ENCODE measurements at regions not wholly inside any gene's neighbourhood (a gene's known extent, or its start where the extent isn't known, plus 50 kb on each side); places are given as distances from the start of the nearest gene placed in this dataset.

DNA sequence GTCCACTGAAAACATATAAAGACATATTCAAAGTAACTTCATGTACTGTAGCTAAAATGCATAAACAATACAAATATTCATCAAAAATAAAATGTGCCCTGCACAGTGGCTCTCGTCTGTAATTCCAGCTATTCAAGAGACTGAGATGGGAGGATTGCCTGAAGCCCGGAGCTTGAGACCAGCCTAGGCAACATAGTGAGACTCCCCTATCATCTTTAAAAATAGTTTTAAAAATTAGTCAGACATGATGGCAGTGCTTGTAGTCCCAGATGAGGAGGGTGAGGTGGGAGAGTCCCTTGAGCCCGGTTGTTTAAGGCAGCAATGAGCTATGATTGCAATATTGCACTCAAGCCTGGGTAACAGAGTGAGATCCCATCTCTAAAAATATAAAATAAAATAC is 534.1 kb downstream of the ANXA1 start:
- WGBS, 2 experiments (ENCODE audit: insufficient coverage in 2 of 2) = 100% methylated on average over 2 of the region's 3 CpGs; no CpG with 5 or more reads in 1 of the 2 experiments
- Histone ChIP-seq H3K4me1 (ENCODE audit: control insufficient read depth, insufficient read depth, low read length, poor library complexity, severe bottlenecking) (no peaks in the 10 kb centered on the region), H3K27ac (ENCODE audit: low read depth, low read length, severe bottlenecking) (no peak overlapping the region), H3K4me3 (ENCODE audit: extremely low read depth, insufficient read depth, low read length, poor library complexity, severe bottlenecking) (no peak overlapping the region), H3K36me3 (ENCODE audit: control insufficient read depth, insufficient read depth, low read length) (no peaks in the 10 kb centered on the region), H3K9me3 (ENCODE audit: control insufficient read depth, low read length) (no peaks in the 10 kb centered on the region)

DNA sequence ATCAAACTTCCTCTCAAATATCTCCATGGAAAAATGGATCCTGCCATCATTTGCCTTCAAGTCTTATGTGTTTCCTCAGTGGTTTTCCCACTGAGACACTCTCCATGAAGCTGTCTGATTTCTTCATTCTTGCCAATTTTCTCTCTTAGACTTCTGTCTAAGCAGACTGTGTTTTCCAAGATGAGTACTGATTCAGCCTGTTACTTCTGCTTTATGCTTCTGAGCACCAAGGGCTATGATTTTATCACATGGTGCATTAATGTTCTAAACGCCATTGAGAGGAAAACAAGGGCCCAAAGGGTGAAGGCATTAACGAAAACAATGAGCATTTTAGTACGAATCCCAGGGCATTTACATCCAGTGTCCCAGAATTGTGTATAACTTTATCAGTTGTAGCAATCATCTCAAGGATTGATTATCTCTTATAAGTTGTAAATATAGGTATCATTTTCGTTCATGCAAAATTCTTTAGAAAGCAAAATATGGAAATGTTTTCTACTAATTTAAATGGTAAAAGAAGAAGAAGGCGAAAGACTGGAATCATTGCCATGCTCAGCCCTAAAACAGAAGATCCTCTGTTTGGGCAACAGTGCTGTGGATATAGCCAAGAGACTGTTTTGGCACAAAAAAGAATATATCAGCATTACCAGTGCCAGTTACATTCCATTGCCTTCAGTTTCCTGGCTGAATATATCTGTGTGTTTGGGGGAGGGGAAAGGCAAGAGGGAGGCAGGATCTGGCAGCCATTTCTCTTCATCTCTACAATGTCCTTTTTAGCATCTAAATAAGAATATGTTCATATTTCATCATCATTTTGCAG is 537.6 kb downstream of the ANXA1 start:
- Histone ChIP-seq H3K27ac (ENCODE audit: low read depth, low read length, severe bottlenecking) (no peak overlapping the region), H3K4me3 (ENCODE audit: extremely low read depth, insufficient read depth, low read length, poor library complexity, severe bottlenecking) (no peak overlapping the region), H3K4me1 (ENCODE audit: control insufficient read depth, insufficient read depth, low read length, poor library complexity, severe bottlenecking) (no peaks in the 10 kb centered on the region), H3K9me3 (ENCODE audit: control insufficient read depth, low read length) (no peaks in the 10 kb centered on the region), H3K36me3 (ENCODE audit: control insufficient read depth, insufficient read depth, low read length) (no peaks in the 10 kb centered on the region)
- 93 to 100% methylated on average over 1 to 3 of the region's 5 CpGs for WGBS, 2 experiments (ENCODE audit: insufficient coverage in 2 of 2)

DNA sequence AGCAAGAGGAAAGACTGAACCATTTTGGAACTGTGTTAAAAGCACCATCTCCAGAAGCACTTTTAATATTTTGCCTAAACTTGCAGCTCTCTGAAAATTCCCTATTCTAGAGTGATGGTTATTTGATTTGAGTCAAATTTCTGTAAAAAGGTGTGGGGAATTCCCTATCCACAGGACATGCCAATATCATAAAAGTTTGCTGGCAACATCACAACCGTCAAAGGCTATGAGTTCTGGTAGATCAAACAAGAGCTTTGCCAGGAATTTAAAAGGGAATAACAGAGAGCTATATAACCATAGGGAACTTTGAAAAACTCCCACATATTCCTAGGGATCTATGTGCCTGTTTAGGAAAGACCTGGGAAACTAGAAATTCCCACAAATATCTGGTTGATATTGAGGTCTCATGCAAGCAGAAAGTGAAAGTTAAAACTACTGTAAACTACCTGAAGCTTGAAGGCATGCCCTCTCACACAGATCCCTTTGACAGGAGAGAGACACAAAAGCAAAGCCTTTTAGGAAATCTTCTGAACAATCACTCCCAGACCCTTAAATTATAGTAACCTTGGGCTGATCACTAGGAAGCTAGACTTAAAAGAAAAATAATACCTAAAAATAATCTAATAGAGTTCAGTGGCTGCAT is 549.9 kb downstream of the ANXA1 start:
- Histone ChIP-seq H3K9me3 (ENCODE audit: control insufficient read depth, low read length) (no peaks in the 10 kb centered on the region), H3K4me3 (ENCODE audit: extremely low read depth, insufficient read depth, low read length, poor library complexity, severe bottlenecking) (no peak overlapping the region), H3K4me1 (ENCODE audit: control insufficient read depth, insufficient read depth, low read length, poor library complexity, severe bottlenecking) (no peaks in the 10 kb centered on the region), H3K27ac (ENCODE audit: low read depth, low read length, severe bottlenecking) (no peak overlapping the region), H3K36me3 (ENCODE audit: control insufficient read depth, insufficient read depth, low read length) (no peaks in the 10 kb centered on the region)
- 100% methylated on average over 1 of the region's 1 CpG; no CpG with 5 or more reads in 1 of the 2 experiments for whole genome bisulfite sequencing, 2 experiments (ENCODE audit: insufficient coverage in 2 of 2)

DNA sequence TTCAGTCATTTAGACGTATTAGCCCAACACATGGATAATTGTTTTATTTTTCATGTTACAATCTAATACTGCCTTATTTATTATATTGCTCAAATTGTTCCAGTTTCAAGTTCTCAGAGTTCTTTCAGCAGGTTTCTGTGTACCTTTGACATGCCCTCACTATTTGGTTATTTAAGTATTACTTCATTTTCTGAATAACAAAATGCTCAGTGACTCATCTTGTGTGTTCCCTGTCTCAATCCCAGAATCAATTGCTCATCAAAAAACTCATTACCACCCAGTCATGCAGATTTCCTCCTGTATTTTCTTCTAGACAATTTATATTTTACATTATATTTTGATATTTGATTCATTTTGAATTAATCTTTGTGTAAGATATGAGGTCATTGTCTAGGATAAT is 562.6 kb downstream of the ANXA1 start:
- Histone ChIP-seq H3K4me3 (ENCODE audit: extremely low read depth, insufficient read depth, low read length, poor library complexity, severe bottlenecking) (no peak overlapping the region), H3K27ac (ENCODE audit: low read depth, low read length, severe bottlenecking) (no peak overlapping the region)
- WGBS, 2 experiments (ENCODE audit: insufficient coverage in 2 of 2) = no CpG with 5 or more reads among the region's 1 CpG

DNA sequence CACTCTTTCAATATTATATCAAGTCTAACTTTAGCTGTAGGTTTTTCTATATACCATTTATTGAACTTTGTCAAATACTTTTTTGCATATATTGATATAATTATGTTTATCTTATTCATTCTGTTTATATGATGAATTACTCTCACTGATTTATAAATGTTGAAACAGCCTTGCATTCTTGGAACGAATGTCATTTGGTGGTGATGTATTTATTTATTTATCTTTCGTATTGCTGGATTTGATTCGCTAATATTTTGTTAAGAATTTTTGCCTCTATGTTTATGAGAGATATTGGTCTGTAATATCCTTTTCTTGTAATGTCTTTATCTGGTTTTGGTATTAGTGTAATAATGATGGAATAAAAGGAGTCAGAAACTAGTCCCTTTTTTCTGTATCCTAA is 563.9 kb downstream of the ANXA1 start:
- Histone ChIP-seq H3K4me1 (ENCODE audit: control insufficient read depth, insufficient read depth, low read length, poor library complexity, severe bottlenecking) (no peaks in the 10 kb centered on the region), H3K36me3 (ENCODE audit: control insufficient read depth, insufficient read depth, low read length) (no peaks in the 10 kb centered on the region), H3K9me3 (ENCODE audit: control insufficient read depth, low read length) (no peaks in the 10 kb centered on the region), H3K4me3 (ENCODE audit: extremely low read depth, insufficient read depth, low read length, poor library complexity, severe bottlenecking) (no peak overlapping the region), H3K27ac (ENCODE audit: low read depth, low read length, severe bottlenecking) (no peak overlapping the region)
- 79 to 93% methylated on average over 2 of the region's 3 CpGs for WGBS, 2 experiments (ENCODE audit: insufficient coverage in 2 of 2)

More for the DNA sequence above, 562.6 kb downstream of the ANXA1 start:
- Histone ChIP-seq H3K9me3 (ENCODE audit: control insufficient read depth, low read length) (no peaks in the 10 kb centered on the region), H3K4me1 (ENCODE audit: control insufficient read depth, insufficient read depth, low read length, poor library complexity, severe bottlenecking) (no peaks in the 10 kb centered on the region), H3K36me3 (ENCODE audit: control insufficient read depth, insufficient read depth, low read length) (no peaks in the 10 kb centered on the region)

DNA sequence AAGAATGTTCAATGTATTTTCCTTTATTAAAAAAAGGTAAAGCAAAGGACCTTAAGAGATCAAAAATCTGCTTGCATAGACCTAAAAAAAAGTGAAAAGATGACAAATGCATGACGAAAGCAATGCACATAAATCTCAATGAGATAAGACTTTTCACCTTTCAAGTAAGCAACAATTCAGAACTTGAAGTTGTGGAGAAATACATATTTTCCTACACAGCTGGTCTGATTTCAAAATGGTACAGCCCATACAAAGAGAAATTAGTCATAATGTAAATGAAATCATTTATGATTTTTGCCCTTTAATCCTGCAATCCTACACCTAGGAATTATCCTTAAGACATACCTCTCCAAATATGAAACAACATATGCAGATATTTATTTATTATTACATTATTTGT is 568.0 kb downstream of the ANXA1 start:
- Histone ChIP-seq H3K4me1 (ENCODE audit: control insufficient read depth, insufficient read depth, low read length, poor library complexity, severe bottlenecking) (no peaks in the 10 kb centered on the region), H3K27ac (ENCODE audit: low read depth, low read length, severe bottlenecking) (no peak overlapping the region), H3K4me3 (ENCODE audit: extremely low read depth, insufficient read depth, low read length, poor library complexity, severe bottlenecking) (no peak overlapping the region), H3K36me3 (ENCODE audit: control insufficient read depth, insufficient read depth, low read length) (no peaks in the 10 kb centered on the region), H3K9me3 (ENCODE audit: control insufficient read depth, low read length) (no peaks in the 10 kb centered on the region)
- WGBS, 2 experiments (ENCODE audit: insufficient coverage in 2 of 2) = no CpG with 5 or more reads among the region's 1 CpG

DNA sequence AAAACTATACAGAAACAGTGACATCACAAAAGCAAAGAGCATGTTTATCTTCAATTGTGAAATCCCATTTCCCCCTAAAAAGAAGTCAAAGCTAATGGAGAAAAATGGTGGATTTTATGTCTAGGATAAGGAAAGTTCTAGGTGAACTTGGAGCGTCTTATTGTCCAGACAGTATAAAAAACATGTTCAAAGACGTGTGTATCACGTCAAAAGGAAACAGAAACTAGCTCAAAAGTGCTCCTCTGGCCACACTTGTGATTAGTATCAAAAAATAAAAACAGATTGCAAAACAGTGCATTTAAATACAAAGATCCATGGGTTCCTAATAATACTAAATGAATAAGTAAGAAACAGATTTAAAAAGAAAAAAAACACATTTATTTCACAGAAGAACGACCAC is 568.9 kb downstream of the ANXA1 start:
- H3K9me3 ChIP-seq (ENCODE audit: control insufficient read depth, low read length) = no peaks in the 10 kb centered on the region
- 87 to 100% methylated on average over 2 to 3 of the region's 4 CpGs for WGBS, 2 experiments (ENCODE audit: insufficient coverage in 2 of 2)

DNA sequence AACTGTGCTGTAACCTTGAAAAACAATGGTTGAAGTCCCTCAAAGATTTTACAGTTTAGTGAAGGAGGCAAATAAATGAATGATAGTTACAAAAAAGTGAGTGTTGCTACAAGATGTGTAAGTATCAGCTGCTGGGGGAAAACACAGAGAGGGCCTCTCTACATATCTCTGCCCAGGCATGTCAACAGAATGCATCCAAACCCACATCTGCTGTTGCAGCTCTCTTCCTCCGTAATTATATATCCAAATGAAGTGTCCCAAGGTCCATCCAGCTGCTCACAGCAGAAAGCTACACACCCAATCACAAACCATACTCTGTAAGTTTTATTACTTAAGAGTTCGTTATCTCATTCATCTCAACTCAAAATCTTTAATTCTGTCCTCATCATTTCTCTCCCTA is 584.6 kb downstream of the ANXA1 start:
- H3K27ac ChIP-seq (ENCODE audit: low read depth, low read length, severe bottlenecking) = no peak overlapping the region
- H3K9me3 ChIP-seq (ENCODE audit: control insufficient read depth, low read length) = no peaks in the 10 kb centered on the region
- H3K36me3 ChIP-seq (ENCODE audit: control insufficient read depth, insufficient read depth, low read length) = no peaks in the 10 kb centered on the region
- WGBS, 2 experiments (ENCODE audit: insufficient coverage in 2 of 2) = 70 to 98% methylated on average over 1 to 2 of the region's 2 CpGs
- H3K4me3 ChIP-seq (ENCODE audit: extremely low read depth, insufficient read depth, low read length, poor library complexity, severe bottlenecking) = no peak overlapping the region
- no peaks in the 10 kb centered on the region for H3K4me1 ChIP-seq (ENCODE audit: control insufficient read depth, insufficient read depth, low read length, poor library complexity, severe bottlenecking)

More for the DNA sequence above, 568.9 kb downstream of the ANXA1 start:
- H3K4me3 ChIP-seq (ENCODE audit: extremely low read depth, insufficient read depth, low read length, poor library complexity, severe bottlenecking) = no peak overlapping the region
- H3K4me1 ChIP-seq (ENCODE audit: control insufficient read depth, insufficient read depth, low read length, poor library complexity, severe bottlenecking) = no peaks in the 10 kb centered on the region
- no peaks in the 10 kb centered on the region for H3K36me3 ChIP-seq (ENCODE audit: control insufficient read depth, insufficient read depth, low read length)
- no peak overlapping the region for H3K27ac ChIP-seq (ENCODE audit: low read depth, low read length, severe bottlenecking)

DNA sequence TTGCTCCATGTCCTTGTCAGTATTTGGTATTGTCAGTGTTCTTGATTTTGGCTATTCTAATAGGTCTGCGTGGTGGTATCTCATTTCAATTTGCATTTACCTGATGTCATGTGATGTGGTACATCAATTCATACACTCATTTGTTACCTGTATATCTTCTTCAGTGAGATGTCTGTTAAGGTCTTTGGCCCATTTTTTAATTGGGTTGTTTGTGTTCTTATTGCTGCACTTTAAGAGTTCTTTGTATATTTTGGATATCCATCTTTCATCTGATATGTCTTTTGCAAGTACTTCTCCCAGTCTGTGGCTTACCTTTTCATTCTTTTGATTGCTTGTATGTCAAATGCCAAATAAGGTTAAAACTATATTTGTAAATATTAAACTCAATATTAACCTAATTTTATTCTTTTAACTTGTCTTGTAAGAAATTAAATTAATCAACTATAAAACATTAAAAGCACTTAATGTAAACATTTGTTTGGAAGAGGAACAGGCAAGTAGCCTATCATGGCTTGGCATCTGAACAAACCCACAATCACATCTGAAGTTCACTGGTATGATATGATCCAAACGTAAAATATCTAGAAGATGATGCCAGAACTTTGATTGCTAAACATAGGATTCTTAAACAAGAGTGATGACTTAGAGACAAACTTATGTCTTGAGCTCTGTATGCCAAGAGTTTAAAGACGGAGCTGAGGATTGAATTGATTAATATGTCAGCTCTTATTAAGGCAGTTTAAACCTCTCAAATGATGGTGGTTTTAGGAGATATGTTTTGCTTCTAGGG is 587.3 kb downstream of the ANXA1 start:
- no peaks in the 10 kb centered on the region for H3K36me3 ChIP-seq (ENCODE audit: control insufficient read depth, insufficient read depth, low read length)
- WGBS, 2 experiments (ENCODE audit: insufficient coverage in 2 of 2) = 88 to 100% methylated on average over 1 of the region's 3 CpGs
- no peaks in the 10 kb centered on the region for H3K9me3 ChIP-seq (ENCODE audit: control insufficient read depth, low read length)
- H3K4me3 ChIP-seq (ENCODE audit: extremely low read depth, insufficient read depth, low read length, poor library complexity, severe bottlenecking) = no peak overlapping the region
- no peak overlapping the region for H3K27ac ChIP-seq (ENCODE audit: low read depth, low read length, severe bottlenecking)
- H3K4me1 ChIP-seq (ENCODE audit: control insufficient read depth, insufficient read depth, low read length, poor library complexity, severe bottlenecking) = no peaks in the 10 kb centered on the region

DNA sequence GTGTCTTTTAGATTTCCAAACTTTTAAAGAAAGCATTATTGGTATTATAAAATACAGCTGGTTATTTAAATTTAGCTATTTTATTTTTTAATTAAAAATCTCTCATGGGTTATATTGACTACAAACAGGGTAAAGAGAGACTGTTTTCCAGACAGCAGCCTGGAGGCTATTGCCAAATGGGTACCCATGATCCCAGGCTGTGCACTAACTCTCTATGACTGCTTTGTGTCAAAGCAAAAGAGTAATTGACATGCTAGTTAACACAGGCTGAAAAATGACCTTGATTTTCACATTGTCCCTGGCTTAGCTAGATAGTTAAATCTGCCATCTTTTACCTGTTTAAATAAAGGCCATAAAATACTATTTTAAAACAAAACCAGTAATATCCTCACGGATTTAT is 589.7 kb downstream of the ANXA1 start:
- WGBS, 2 experiments (ENCODE audit: insufficient coverage in 2 of 2) = no CpG with 5 or more reads among the region's 1 CpG
- no peak overlapping the region for H3K27ac ChIP-seq (ENCODE audit: low read depth, low read length, severe bottlenecking)
- no peak overlapping the region for H3K4me3 ChIP-seq (ENCODE audit: extremely low read depth, insufficient read depth, low read length, poor library complexity, severe bottlenecking)
- H3K4me1 ChIP-seq (ENCODE audit: control insufficient read depth, insufficient read depth, low read length, poor library complexity, severe bottlenecking) = no peaks in the 10 kb centered on the region
- no peaks in the 10 kb centered on the region for H3K36me3 ChIP-seq (ENCODE audit: control insufficient read depth, insufficient read depth, low read length)
- H3K9me3 ChIP-seq (ENCODE audit: control insufficient read depth, low read length) = no peaks in the 10 kb centered on the region
